Gastroesophageal sphincter (tissue), 3 donors: ENCODE measurements at regions not wholly inside any gene's neighbourhood (a gene's known extent, or its start where the extent isn't known, plus 50 kb on each side); places are given as distances from the start of the nearest gene placed in this dataset.

Experiments
- CTCF ChIP-seq, 4 experiments: fragments of 200-600 bp in 2 of 4; fragments of 450-650 bp in 2 of 4; sonication (generic) in 1 of 4; IDR thresholded peaks; one replicate each; pipeline ENCODE4 v1.5.1; 2017 to 2019; ENCODE audit warnings: antibody characterized with exemption in 4 of 4, mild to moderate bottlenecking in 2 of 4, moderate library complexity in 2 of 4
- EP300 ChIP-seq: sonication (generic); formaldehyde crosslinking; IDR thresholded peaks from one replicate; pipeline ENCODE4 v1.6.1; 2017; ENCODE audit warnings: antibody characterized with exemption, mild to moderate bottlenecking

GRCh38 chr4:178426871-178427270 lies 984.6 kb upstream of the AGA start:
- TF ChIP-seq EP300 (no peak), CTCF (IDR thresholded peaks at IDR 0.05) (no peak)
